ENCODE measurements at regions not wholly inside any gene's neighbourhood (a gene's known extent, or its start where the extent isn't known, plus 50 kb on each side); places are given as distances from the start of the nearest gene placed in this dataset.
"Not testable (repeated sequence)": the region's sequence is repeated elsewhere in the genome, so short reads cannot be mapped to it uniquely, and the experiment has no call there.

GRCh38 chr3:106083207-106083606, 214.4 kb upstream of the CBLB start:
- no peak for DNase-seq

GRCh38 chr3:106083854-106084253, 215.0 kb upstream of the CBLB start:
- DNase-seq, result no peak

- DNase-seq, result no peak
Observed at GRCh38 chr3:106086038-106086437, 217.2 kb upstream of the CBLB start.

GRCh38 chr3:106086636-106087035, 217.8 kb upstream of the CBLB start:
- DNase-seq, result no peak

- DNase-seq, result no peak
Observed at GRCh38 chr3:106088304-106088703, 219.5 kb upstream of the CBLB start.

- no peak for DNase-seq
Observed at GRCh38 chr3:106088899-106089298, 220.1 kb upstream of the CBLB start.

- DNase-seq, result no peak
Observed at GRCh38 chr3:106089806-106090205, 221.0 kb upstream of the CBLB start.

- DNase-seq, result no peak
Observed at GRCh38 chr3:106092792-106093191, 224.0 kb upstream of the CBLB start.

- no peak for DNase-seq
Observed at GRCh38 chr3:106093616-106094015, 224.8 kb upstream of the CBLB start.

- DNase-seq, result no peak
Observed at GRCh38 chr3:106097817-106098435, 229.1 kb upstream of the CBLB start.

GRCh38 chr3:106103383-106103782, 234.6 kb upstream of the CBLB start:
- no peak for DNase-seq

- DNase-seq, result no peak
Observed at GRCh38 chr3:106104078-106104477, 235.3 kb upstream of the CBLB start.

- no peak for DNase-seq
Observed at GRCh38 chr3:106108925-106109324, 240.1 kb upstream of the CBLB start.

- not testable (repeated sequence) for DNase-seq
Observed at GRCh38 chr3:106112561-106112960, 243.7 kb upstream of the CBLB start.

- no peak for DNase-seq
Observed at GRCh38 chr3:106113747-106114146, 244.9 kb upstream of the CBLB start.

GRCh38 chr3:106114220-106114619, 245.4 kb upstream of the CBLB start:
- no peak for DNase-seq

GRCh38 chr3:106114848-106115247, 246.0 kb upstream of the CBLB start:
- no peak for DNase-seq

- DNase-seq, result no peak
Observed at GRCh38 chr3:106115557-106115956, 246.7 kb upstream of the CBLB start.

GRCh38 chr3:106116733-106117489, 248.1 kb upstream of the CBLB start:
- DNase-seq, result no peak

GRCh38 chr3:106117490-106117858, 248.7 kb upstream of the CBLB start:
- DNase-seq, result no peak

- DNase-seq, result no peak
Observed at GRCh38 chr3:106119614-106120082, 250.8 kb upstream of the CBLB start.

- DNase-seq, result no peak
Observed at GRCh38 chr3:106120356-106120755, 251.5 kb upstream of the CBLB start.

GRCh38 chr3:106121491-106122289, 252.9 kb upstream of the CBLB start:
- DNase-seq, result no peak

- no peak for DNase-seq
Observed at GRCh38 chr3:106124818-106125217, 256.0 kb upstream of the CBLB start.

Data from CD4-positive, alpha-beta T cell treated with Interferon alpha-2 for 1 hour (primary cell).